ENCODE measurements at regions not wholly inside any gene's neighbourhood (a gene's known extent, or its start where the extent isn't known, plus 50 kb on each side); places are given as distances from the start of the nearest gene placed in this dataset.

GRCh38 chr3:70857916-70858315 lies 545.5 kb upstream of the MDFIC2 start:
- TF ChIP-seq CTCF (conservative IDR thresholded peaks at IDR 0.05; ENCODE audit: low read depth, low read length) (no peak), EZH2 (IDR thresholded peaks at IDR 0.05; ENCODE audit: borderline replicate concordance, low read depth, low read length, poor library complexity, severe bottlenecking) (no peak)
